SK-N-SH (cell line): ENCODE measurements at regions not wholly inside any gene's neighbourhood (a gene's known extent, or its start where the extent isn't known, plus 50 kb on each side); places are given as distances from the start of the nearest gene placed in this dataset.
A peak's percentile ranks its signal among the peaks of the same experiment; 100 is the strongest.

ENCODE experiments used
- CTCF ChIP-seq: fragments of 200-600 bp; sonication (generic); IDR thresholded peaks from 2 replicates; pipeline ENCODE4 v1.6.1; 2017; ENCODE audit warnings: antibody characterized with exemption, mild to moderate bottlenecking, moderate library complexity
- EZH2phosphoT487 ChIP-seq: fragments of 200-600 bp; sonication (generic); IDR thresholded peaks from 2 replicates; pipeline ENCODE4 v1.6.1; 2017; ENCODE audit warnings: low read depth, mixed run types, mild to moderate bottlenecking, antibody characterized with exemption, moderate library complexity, borderline replicate concordance
- FOSL2 ChIP-seq: IDR thresholded peaks from 2 replicates; pipeline ENCODE4 v1.4.0; 2012; ENCODE audit warnings: low read depth, mild to moderate bottlenecking, moderate library complexity, borderline replicate concordance
- GATA2 ChIP-seq: sonication (generic); formaldehyde crosslinking; IDR thresholded peaks from 2 replicates; pipeline ENCODE4 v1.5.0; 2020; ENCODE audit warnings: mild to moderate bottlenecking, missing genetic modification reagents
- JUND ChIP-seq: IDR thresholded peaks from 2 replicates; pipeline ENCODE4 v1.4.0; 2012
- MXI1 ChIP-seq: IDR thresholded peaks from 2 replicates; pipeline ENCODE4 v1.6.1; 2012; ENCODE audit warnings: mild to moderate bottlenecking, low read depth, low read length, improper control_type of control experiment
- RAD21 ChIP-seq: IDR thresholded peaks from 2 replicates; pipeline ENCODE4 v1.6.1; 2012; ENCODE audit warnings: mild to moderate bottlenecking, low read length
- TAF1 ChIP-seq: IDR thresholded peaks from 2 replicates; pipeline ENCODE4 v1.6.1; 2012; ENCODE audit warnings: low read depth, mild to moderate bottlenecking, low read length, moderate library complexity, borderline replicate concordance
- USF2 ChIP-seq: fragments of 150-350 bp; IDR thresholded peaks from 2 replicates; pipeline ENCODE4 v1.6.1; 2017; ENCODE audit warnings: antibody characterized with exemption, low read length, low read depth, borderline replicate concordance
- YY1 ChIP-seq: IDR thresholded peaks from 2 replicates; pipeline ENCODE4 v1.4.0; 2012; ENCODE audit warnings: low read depth, mild to moderate bottlenecking

GRCh38 chr15:98155356-98155755 lies 194.9 kb downstream of the ARRDC4 start:
- no peak for TF ChIP-seq CTCF
- no peak for TF ChIP-seq MXI1
- no peak for TF ChIP-seq JUND
- TF ChIP-seq USF2 = no peak
- no peak for TF ChIP-seq TAF1
- TF ChIP-seq GATA2 (CRISPR knock-in tag) = no peak
- no peak for TF ChIP-seq RAD21
- TF ChIP-seq EZH2phosphoT487 = no peak
- 0 out of 2 replicates have a peak, but pooled peaks have one; percentile 2 for TF ChIP-seq FOSL2
- no peak for TF ChIP-seq YY1
